BLaER1 treated with 17β-estradiol and CSF1 and Interleukin-3, amounts not matched to agents 10 nM and 100 nM (cell line): ENCODE measurements at regions not wholly inside any gene's neighbourhood (a gene's known extent, or its start where the extent isn't known, plus 50 kb on each side); places are given as distances from the start of the nearest gene placed in this dataset.
"Not testable (repeated sequence)": the region's sequence is repeated elsewhere in the genome, so short reads cannot be mapped to it uniquely, and the experiment has no call there.

ENCODE experiments used
- H3K27ac ChIP-seq, 11 experiments: shearing (Covaris generic); formaldehyde crosslinking; 2 replicates each; pipeline ENCODE4 v1.8.1; 2022
- H3K27me3 ChIP-seq, 11 experiments: shearing (Covaris generic); formaldehyde crosslinking; 2 replicates each; pipeline ENCODE4 v1.8.1; 2022
- H3K36me3 ChIP-seq, 11 experiments: shearing (Covaris generic); formaldehyde crosslinking; 2 replicates each; pipeline ENCODE4 v1.8.1; 2022
- H3K4me1 ChIP-seq, 10 experiments: shearing (Covaris generic); formaldehyde crosslinking; 2 replicates each; pipeline ENCODE4 v1.8.1; 2022
- H3K4me2 ChIP-seq, 11 experiments: shearing (Covaris generic); formaldehyde crosslinking; 2 replicates each; pipeline ENCODE4 v1.8.1; 2022
- H3K4me3 ChIP-seq, 10 experiments: shearing (Covaris generic); formaldehyde crosslinking; 2 replicates each; pipeline ENCODE4 v1.8.1; 2022
- H3K9ac ChIP-seq, 11 experiments: shearing (Covaris generic); formaldehyde crosslinking; 2 replicates each; pipeline ENCODE4 v1.8.1; 2022
- H3K9me3 ChIP-seq, 11 experiments: shearing (Covaris generic); formaldehyde crosslinking; replicated peaks in 1 of 11; 2 replicates each; pipeline ENCODE4 v1.8.1; 2022
- H4K20me1 ChIP-seq, 11 experiments: shearing (Covaris generic); formaldehyde crosslinking; 2 replicates each; pipeline ENCODE4 v1.8.1; 2022
- Cebpa-rat ChIP-seq, 11 experiments: shearing (Covaris generic); IDR thresholded peaks; 2 replicates each; pipeline ENCODE4 v1.8.1; 2022

GRCh38 chr3:98670020-98670419, 76.6 kb upstream of the CPOX start:
- Histone ChIP-seq H3K36me3 (no peaks in the 10 kb centered on the region), H3K4me3 (no peak overlapping the region), H3K9me3 (no peaks in the 10 kb centered on the region), H3K9ac (no peak overlapping the region), H3K4me2 (no peak overlapping the region), H3K27ac (no peak overlapping the region), H3K27me3 (no peaks in the 10 kb centered on the region), H4K20me1 (no peaks in the 10 kb centered on the region), H3K4me1 (no peaks in the 10 kb centered on the region)
- no peak for TF ChIP-seq Cebpa-rat (IDR thresholded peaks at IDR 0.05)

GRCh38 chr3:98679986-98680385, 83.2 kb upstream of the ST3GAL6 start:
- no peaks in the 10 kb centered on the region for H3K27me3 ChIP-seq
- no peaks in the 10 kb centered on the region for H3K4me1 ChIP-seq
- no peak overlapping the region for H3K4me2 ChIP-seq
- no peaks in the 10 kb centered on the region for H4K20me1 ChIP-seq
- no peaks in the 10 kb centered on the region for H3K36me3 ChIP-seq
- no peak for TF ChIP-seq Cebpa-rat (IDR thresholded peaks at IDR 0.05)
- H3K27ac ChIP-seq: no peak overlapping the region
- no peak overlapping the region for H3K9ac ChIP-seq
- H3K9me3 ChIP-seq: peaks cover 0 to 16% (median 9%) of the 10 kb centered on the region in 11 experiments; a peak in 9 of 22 replicates
- no peak overlapping the region for H3K4me3 ChIP-seq

GRCh38 chr3:98680723-98681122, 82.4 kb upstream of the ST3GAL6 start:
- H3K27ac ChIP-seq: no peak overlapping the region
- no peak overlapping the region for H3K4me3 ChIP-seq
- H3K9ac ChIP-seq: no peak overlapping the region
- H4K20me1 ChIP-seq: no peaks in the 10 kb centered on the region
- peaks cover 0 to 5% (median 0%) of the 10 kb centered on the region in 10 experiments; a peak in 1 of 20 replicates for H3K4me1 ChIP-seq
- no peaks in the 10 kb centered on the region for H3K36me3 ChIP-seq
- no peak overlapping the region for H3K4me2 ChIP-seq
- TF ChIP-seq Cebpa-rat (IDR thresholded peaks at IDR 0.05): no peak
- peaks cover 0 to 16% (median 9%) of the 10 kb centered on the region in 11 experiments; a peak in 9 of 22 replicates for H3K9me3 ChIP-seq
- H3K27me3 ChIP-seq: no peaks in the 10 kb centered on the region

- H3K4me1 ChIP-seq: peaks cover 0 to 7% (median 0%) of the 10 kb centered on the region in 10 experiments; a peak in 1 of 20 replicates
- H4K20me1 ChIP-seq: no peaks in the 10 kb centered on the region
- no peak overlapping the region for H3K9ac ChIP-seq
- no peaks in the 10 kb centered on the region for H3K27me3 ChIP-seq
- H3K9me3 ChIP-seq: peaks cover 0 to 16% (median 9%) of the 10 kb centered on the region in 11 experiments; a peak in 9 of 22 replicates
- no peak overlapping the region for H3K27ac ChIP-seq
- TF ChIP-seq Cebpa-rat (IDR thresholded peaks at IDR 0.05): no peak
- no peak overlapping the region for H3K4me2 ChIP-seq
- no peaks in the 10 kb centered on the region for H3K36me3 ChIP-seq
- H3K4me3 ChIP-seq: no peak overlapping the region
Observed at GRCh38 chr3:98681486-98681885, 81.7 kb upstream of the ST3GAL6 start.

- not testable (repeated sequence) for H3K4me3 ChIP-seq, H3K4me1 ChIP-seq, H4K20me1 ChIP-seq, H3K9ac ChIP-seq, H3K27ac ChIP-seq, H3K4me2 ChIP-seq, H3K36me3 ChIP-seq, H3K27me3 ChIP-seq
- peaks cover 0 to 17% (median 9%) of the 10 kb centered on the region in 11 experiments; a peak in 9 of 22 replicates for H3K9me3 ChIP-seq
Observed at GRCh38 chr3:98682391-98682790, 80.7 kb upstream of the ST3GAL6 start.

GRCh38 chr3:98688363-98688762, 74.8 kb upstream of the ST3GAL6 start:
- H3K4me2 ChIP-seq: no peak overlapping the region
- H4K20me1 ChIP-seq: no peaks in the 10 kb centered on the region
- H3K4me3 ChIP-seq: no peak overlapping the region
- no peaks in the 10 kb centered on the region for H3K36me3 ChIP-seq
- TF ChIP-seq Cebpa-rat (IDR thresholded peaks at IDR 0.05): no peak
- no peak overlapping the region for H3K9ac ChIP-seq
- H3K27ac ChIP-seq: no peak overlapping the region
- H3K4me1 ChIP-seq: peaks cover 0 to 19% (median 0%) of the 10 kb centered on the region in 10 experiments; a peak in 6 of 20 replicates
- peaks cover 0 to 23% (median 8%) of the 10 kb centered on the region in 11 experiments; a peak in 12 of 22 replicates for H3K9me3 ChIP-seq
- H3K27me3 ChIP-seq: no peaks in the 10 kb centered on the region

GRCh38 chr3:98690876-98691275, 72.3 kb upstream of the ST3GAL6 start:
- Histone ChIP-seq H3K27me3 (no peaks in the 10 kb centered on the region), H3K36me3 (no peaks in the 10 kb centered on the region), H4K20me1 (no peaks in the 10 kb centered on the region), H3K4me1 (peaks cover 0 to 17% (median 0%) of the 10 kb centered on the region in 10 experiments; a peak in 6 of 20 replicates), H3K9ac (no peak overlapping the region), H3K27ac (0 out of 22 replicates have a peak overlapping the region, but pooled peaks of 1 of the 11 experiments have one; percentile 20), H3K4me3 (no peak overlapping the region), H3K9me3 (peaks cover 0 to 23% (median 8%) of the 10 kb centered on the region in 11 experiments; a peak in 12 of 22 replicates), H3K4me2 (peak overlapping the region in 3 of 11 experiments; percentile 33 to 73 (median 49); a peak in 6 of 22 replicates)
- TF ChIP-seq Cebpa-rat (IDR thresholded peaks at IDR 0.05): no peak

GRCh38 chr3:98691897-98692296, 71.2 kb upstream of the ST3GAL6 start:
- H3K9ac ChIP-seq: no peak overlapping the region
- no peak overlapping the region for H3K27ac ChIP-seq
- no peaks in the 10 kb centered on the region for H4K20me1 ChIP-seq
- H3K4me1 ChIP-seq: peaks cover 0 to 19% (median 0%) of the 10 kb centered on the region in 10 experiments; a peak in 6 of 20 replicates
- no peak overlapping the region for H3K4me3 ChIP-seq
- no peaks in the 10 kb centered on the region for H3K27me3 ChIP-seq
- H3K36me3 ChIP-seq: no peaks in the 10 kb centered on the region
- TF ChIP-seq Cebpa-rat (IDR thresholded peaks at IDR 0.05): no peak
- H3K4me2 ChIP-seq: no peak overlapping the region
- H3K9me3 ChIP-seq: peaks cover 0 to 23% (median 8%) of the 10 kb centered on the region in 11 experiments; a peak in 11 of 22 replicates

GRCh38 chr3:98692787-98693473, 70.2 kb upstream of the ST3GAL6 start:
- peaks cover 0 to 17% (median 8%) of the 10 kb centered on the region in 11 experiments; a peak in 9 of 22 replicates for H3K9me3 ChIP-seq
- H3K27ac ChIP-seq: no peak overlapping the region
- no peaks in the 10 kb centered on the region for H3K27me3 ChIP-seq
- TF ChIP-seq Cebpa-rat (IDR thresholded peaks at IDR 0.05): no peak
- no peak overlapping the region for H3K4me3 ChIP-seq
- peaks cover 0 to 19% (median 0%) of the 10 kb centered on the region in 10 experiments; a peak in 6 of 20 replicates for H3K4me1 ChIP-seq
- H3K4me2 ChIP-seq: no peak overlapping the region
- H3K9ac ChIP-seq: no peak overlapping the region
- no peaks in the 10 kb centered on the region for H3K36me3 ChIP-seq
- no peaks in the 10 kb centered on the region for H4K20me1 ChIP-seq
